ENCODE measurements at regions not wholly inside any gene's neighbourhood (a gene's known extent, or its start where the extent isn't known, plus 50 kb on each side); places are given as distances from the start of the nearest gene placed in this dataset.
"Not testable (repeated sequence)": the region's sequence is repeated elsewhere in the genome, so short reads cannot be mapped to it uniquely, and the experiment has no call there.

- no peak for TF ChIP-seq CTCF (IDR thresholded peaks at IDR 0.05)
- Mint-ChIP-seq H3K4me1 (ENCODE audit: low read depth) (no peaks in the 10 kb centered on the region), H3K27me3 (ENCODE audit: insufficient read depth) (no peaks in the 10 kb centered on the region), H3K9me3 (peaks cover 35% of the 10 kb centered on the region), H3K4me3 (no peak overlapping the region), H3K27ac (no peak overlapping the region), H3K36me3 (ENCODE audit: low read depth) (no peaks in the 10 kb centered on the region)
- DNase-seq: no peak
Observed at GRCh38 chr16:52113533-52114183, 433.3 kb downstream of the TOX3 start.

- H3K27ac Mint-ChIP-seq; H3K27me3 Mint-ChIP-seq (ENCODE audit: insufficient read depth); H3K4me3 Mint-ChIP-seq; H3K4me1 Mint-ChIP-seq (ENCODE audit: low read depth); H3K36me3 Mint-ChIP-seq (ENCODE audit: low read depth); DNase-seq: not testable (repeated sequence)
- H3K9me3 Mint-ChIP-seq: peaks cover 16% of the 10 kb centered on the region
Observed at GRCh38 chr16:52104993-52105392, 441.9 kb downstream of the TOX3 start.

GRCh38 chr16:52103791-52104190 is 443.2 kb downstream of the TOX3 start:
- no peak overlapping the region for H3K4me3 Mint-ChIP-seq

GRCh38 chr16:52101246-52101645 is 445.7 kb downstream of the TOX3 start:
- no peak overlapping the region for H3K4me3 Mint-ChIP-seq
- H3K27me3 Mint-ChIP-seq (ENCODE audit: insufficient read depth): no peaks in the 10 kb centered on the region
- no peak overlapping the region for H3K27ac Mint-ChIP-seq
- DNase-seq: no peak
- no peaks in the 10 kb centered on the region for H3K36me3 Mint-ChIP-seq (ENCODE audit: low read depth)
- no peak for TF ChIP-seq CTCF (IDR thresholded peaks at IDR 0.05)
- H3K9me3 Mint-ChIP-seq: peaks cover 24% of the 10 kb centered on the region
- H3K4me1 Mint-ChIP-seq (ENCODE audit: low read depth): no peaks in the 10 kb centered on the region

More at GRCh38 chr16:52103791-52104190, 443.2 kb downstream of the TOX3 start:
- no peaks in the 10 kb centered on the region for H3K27me3 Mint-ChIP-seq (ENCODE audit: insufficient read depth)
- no peak for DNase-seq
- no peaks in the 10 kb centered on the region for H3K36me3 Mint-ChIP-seq (ENCODE audit: low read depth)
- no peak for TF ChIP-seq CTCF (IDR thresholded peaks at IDR 0.05)
- H3K4me1 Mint-ChIP-seq (ENCODE audit: low read depth): no peaks in the 10 kb centered on the region
- H3K9me3 Mint-ChIP-seq: peaks cover 16% of the 10 kb centered on the region
- no peak overlapping the region for H3K27ac Mint-ChIP-seq

GRCh38 chr16:52099382-52099781 is 447.6 kb downstream of the TOX3 start:
- Mint-ChIP-seq H3K36me3 (ENCODE audit: low read depth) (no peaks in the 10 kb centered on the region), H3K27me3 (ENCODE audit: insufficient read depth) (peaks cover 2% of the 10 kb centered on the region; the same call in 1 of the 2 replicates), H3K27ac (no peak overlapping the region), H3K4me3 (no peak overlapping the region), H3K4me1 (ENCODE audit: low read depth) (no peaks in the 10 kb centered on the region), H3K9me3 (peaks cover 22% of the 10 kb centered on the region)
- TF ChIP-seq CTCF (IDR thresholded peaks at IDR 0.05): no peak
- DNase-seq: no peak

- H3K4me1 Mint-ChIP-seq (ENCODE audit: low read depth): no peaks in the 10 kb centered on the region
- H3K36me3 Mint-ChIP-seq (ENCODE audit: low read depth): no peaks in the 10 kb centered on the region
- H3K9me3 Mint-ChIP-seq: peaks cover 33% of the 10 kb centered on the region
- DNase-seq: no peak
- no peak overlapping the region for H3K4me3 Mint-ChIP-seq
- H3K27ac Mint-ChIP-seq: no peak overlapping the region
- H3K27me3 Mint-ChIP-seq (ENCODE audit: insufficient read depth): peaks cover 2% of the 10 kb centered on the region; the same call in 1 of the 2 replicates
- no peak for TF ChIP-seq CTCF (IDR thresholded peaks at IDR 0.05)
Observed at GRCh38 chr16:52095471-52095870, 451.5 kb downstream of the TOX3 start.

Measured in HFFc6 (cell line).